Thymus (tissue), 11 donors: ENCODE measurements at regions not wholly inside any gene's neighbourhood (a gene's known extent, or its start where the extent isn't known, plus 50 kb on each side); places are given as distances from the start of the nearest gene placed in this dataset.

ENCODE experiments used
- DNase-seq, 9 donors: peaks; one replicate each; pipeline ENCODE4 v3.0.0-alpha.2; 2013; ENCODE audit warnings: low spot score in 9 of 9, low read depth in 6 of 9, missing footprints in 1 of 9
- H3K27ac ChIP-seq, 2 donors: one replicate each; pipeline ENCODE4 v1.5.1; 2013; ENCODE audit warnings: control low read depth in 1 of 2, low read depth in 1 of 2, low read length in 1 of 2, mild to moderate bottlenecking in 1 of 2, moderate library complexity in 1 of 2
- H3K27me3 ChIP-seq, 2 donors: one replicate each; pipeline ENCODE4 v1.5.1; 2013; ENCODE audit warnings: low read length in 1 of 2; ENCODE audit not compliant: control insufficient read depth in 2 of 2, insufficient read depth in 1 of 2
- H3K36me3 ChIP-seq, 2 donors: one replicate each; pipeline ENCODE4 v1.5.1; 2013; ENCODE audit warnings: low read length in 1 of 2, mild to moderate bottlenecking in 1 of 2, moderate library complexity in 1 of 2; ENCODE audit not compliant: control insufficient read depth in 2 of 2, insufficient read depth in 2 of 2
- H3K4me1 ChIP-seq, 2 donors: one replicate each; pipeline ENCODE4 v1.5.1; 2013; ENCODE audit warnings: low read length in 2 of 2; ENCODE audit not compliant: control insufficient read depth in 2 of 2, insufficient read depth in 2 of 2
- H3K4me3 ChIP-seq, 2 donors: one replicate each; pipeline ENCODE4 v1.5.1; 2013; ENCODE audit warnings: low read length in 2 of 2, control low read depth in 1 of 2, mild to moderate bottlenecking in 1 of 2
- H3K9me3 ChIP-seq, 2 donors: one replicate each; pipeline ENCODE4 v1.5.1; 2013; ENCODE audit warnings: low read length in 1 of 2, mild to moderate bottlenecking in 1 of 2; ENCODE audit not compliant: control insufficient read depth in 2 of 2, insufficient read depth in 1 of 2
- WGBS: extraction: QIAGEN DNeasy Blood & Tissue Kit; methylation state at CpG from one replicate; pipeline ENCODE4 v1.1.7; 2013; 5-methylcytosine and 5-hydroxymethylcytosine counted together
- donor health status: healthy.

- no peak overlapping the region for H3K4me3 ChIP-seq
- no peak overlapping the region for H3K27ac ChIP-seq
- no peaks in the 10 kb centered on the region for H3K27me3 ChIP-seq
- no peak for DNase-seq
- H3K36me3 ChIP-seq: no peaks in the 10 kb centered on the region
- H3K9me3 ChIP-seq: no peaks in the 10 kb centered on the region
- 73% methylated on average over 3 of the region's 3 CpGs for WGBS
- H3K4me1 ChIP-seq: no peaks in the 10 kb centered on the region
Measured at GRCh38 chr5:89246252-89246651, 363.3 kb upstream of the MEF2C start.

- Histone ChIP-seq H3K36me3 (no peaks in the 10 kb centered on the region), H3K27me3 (no peaks in the 10 kb centered on the region), H3K9me3 (no peaks in the 10 kb centered on the region), H3K27ac (no peak overlapping the region), H3K4me3 (no peak overlapping the region), H3K4me1 (no peaks in the 10 kb centered on the region)
- no peak for DNase-seq
- 91% methylated on average over 1 of the region's 1 CpG for whole genome bisulfite sequencing
Measured at GRCh38 chr5:89243611-89244010, 360.6 kb upstream of the MEF2C start.

DNA sequence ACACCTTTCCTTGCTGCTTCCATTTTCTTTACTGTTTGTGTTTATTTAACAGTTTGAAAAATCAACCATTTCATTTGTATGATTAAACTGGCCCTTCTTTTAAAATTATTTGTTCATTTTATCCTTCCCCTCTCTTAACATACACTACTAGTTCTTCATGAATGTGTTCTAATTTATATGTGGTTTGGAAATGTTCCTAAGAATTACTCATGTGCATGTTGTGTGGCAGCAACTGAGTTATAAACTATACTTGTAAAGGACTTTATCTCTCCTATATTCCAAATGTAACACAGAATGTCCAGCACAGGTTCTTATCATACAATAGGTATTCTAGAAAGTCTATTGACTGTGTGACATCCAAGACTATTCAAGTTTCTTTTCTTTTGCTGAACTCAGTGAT is 358.2 kb upstream of the MEF2C start:
- H3K4me1 ChIP-seq: no peaks in the 10 kb centered on the region
- DNase-seq: no peak
- no peak overlapping the region for H3K4me3 ChIP-seq
- no peaks in the 10 kb centered on the region for H3K36me3 ChIP-seq
- no peaks in the 10 kb centered on the region for H3K9me3 ChIP-seq
- no peak overlapping the region for H3K27ac ChIP-seq
- H3K27me3 ChIP-seq: no peaks in the 10 kb centered on the region

- no peaks in the 10 kb centered on the region for H3K4me1 ChIP-seq
- no peak overlapping the region for H3K4me3 ChIP-seq
- H3K9me3 ChIP-seq: no peaks in the 10 kb centered on the region
- no peak overlapping the region for H3K27ac ChIP-seq
- no peaks in the 10 kb centered on the region for H3K36me3 ChIP-seq
- 89% methylated on average over 1 of the region's 1 CpG for WGBS
- no peak for DNase-seq
- no peaks in the 10 kb centered on the region for H3K27me3 ChIP-seq
Measured at GRCh38 chr5:89236900-89237299, 353.9 kb upstream of the MEF2C start.

DNA sequence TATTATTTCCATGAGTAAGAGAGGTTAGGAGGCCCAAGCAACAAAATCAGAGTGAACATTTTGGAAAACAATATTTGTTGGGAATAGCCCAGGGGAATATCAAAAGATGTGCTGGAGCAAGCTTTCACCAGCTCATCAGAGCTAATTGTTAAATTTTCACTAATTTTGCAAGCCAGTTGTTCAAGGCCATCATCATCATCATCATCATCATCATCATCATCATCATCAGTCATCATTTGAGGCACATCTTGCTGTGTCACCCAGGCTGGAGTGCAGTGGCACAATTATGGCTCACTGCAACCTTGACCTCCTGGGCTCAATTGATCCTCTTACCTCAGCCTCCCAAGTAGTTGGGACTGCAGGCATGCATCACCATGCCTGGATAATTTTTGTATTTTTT is 350.5 kb upstream of the MEF2C start:
- H3K4me1 ChIP-seq: no peaks in the 10 kb centered on the region
- H3K27me3 ChIP-seq: no peaks in the 10 kb centered on the region
- H3K4me3 ChIP-seq: no peak overlapping the region
- no peaks in the 10 kb centered on the region for H3K36me3 ChIP-seq
- DNase-seq: no peak
- peaks cover 0 to 7% of the 10 kb centered on the region in 2 donors for H3K9me3 ChIP-seq
- H3K27ac ChIP-seq: no peak overlapping the region

DNA sequence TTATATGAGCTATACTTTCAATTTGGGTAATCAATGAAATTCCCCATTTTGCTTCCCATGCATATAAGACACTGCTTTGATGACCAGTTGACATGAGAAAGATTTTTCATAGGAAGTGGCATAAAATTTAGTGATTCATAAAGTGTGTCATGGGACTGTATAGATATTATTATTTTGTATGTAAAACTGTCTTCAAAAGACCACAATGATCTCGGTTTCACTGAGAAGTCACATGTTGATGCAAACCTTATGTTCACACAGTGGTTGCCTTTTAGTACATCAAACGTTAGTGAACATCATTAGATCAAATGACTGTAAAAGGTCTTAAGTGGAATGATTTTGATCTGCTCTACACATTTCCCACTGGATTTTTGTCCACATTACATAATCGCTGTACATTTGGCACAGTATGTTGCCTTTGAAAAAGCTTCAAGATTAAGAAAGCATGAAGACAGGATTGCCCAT is 349.2 kb upstream of the MEF2C start:
- no peak for DNase-seq
- Histone ChIP-seq H3K4me3 (no peak overlapping the region), H3K4me1 (no peaks in the 10 kb centered on the region), H3K27ac (no peak overlapping the region), H3K36me3 (no peaks in the 10 kb centered on the region), H3K27me3 (no peaks in the 10 kb centered on the region), H3K9me3 (peaks cover 0 to 7% of the 10 kb centered on the region in 2 donors)
- 92% methylated on average over 3 of the region's 3 CpGs for WGBS

DNA sequence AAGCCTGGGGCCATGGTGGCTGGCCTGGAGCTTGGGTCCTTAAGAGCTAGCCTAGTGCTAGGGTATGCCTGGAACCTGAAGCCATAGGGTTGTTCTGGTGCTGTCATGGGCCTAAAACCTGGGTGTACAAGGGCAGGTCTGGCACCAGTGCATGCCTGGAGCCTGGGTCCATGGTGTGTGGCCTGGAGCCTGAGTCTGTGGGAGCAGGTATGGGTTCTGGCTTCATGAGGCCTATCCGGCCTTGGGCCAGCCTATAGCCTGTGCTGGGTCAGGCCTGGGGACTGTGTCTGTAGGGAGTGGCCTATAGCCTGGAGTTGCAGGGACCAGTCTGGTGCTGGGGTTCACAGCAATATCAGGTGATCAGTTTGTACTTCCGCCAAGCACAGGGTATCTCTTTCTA is 347.2 kb upstream of the MEF2C start:
- H3K36me3 ChIP-seq: no peaks in the 10 kb centered on the region
- H3K4me1 ChIP-seq: no peaks in the 10 kb centered on the region
- DNase-seq: no peak
- H3K27ac ChIP-seq: no peak overlapping the region
- H3K9me3 ChIP-seq: peaks cover 0 to 7% of the 10 kb centered on the region in 2 donors
- 97% methylated on average over 2 of the region's 2 CpGs for WGBS
- no peaks in the 10 kb centered on the region for H3K27me3 ChIP-seq
- no peak overlapping the region for H3K4me3 ChIP-seq

- H3K9me3 ChIP-seq: peaks cover 0 to 7% of the 10 kb centered on the region in 2 donors
Measured at GRCh38 chr5:89229331-89230070, 346.5 kb upstream of the MEF2C start.

GRCh38 chr5:89228355-89228754 is 345.4 kb upstream of the MEF2C start:
- Histone ChIP-seq H3K4me1 (no peaks in the 10 kb centered on the region), H3K36me3 (no peaks in the 10 kb centered on the region), H3K27me3 (no peaks in the 10 kb centered on the region), H3K4me3 (no peak overlapping the region), H3K27ac (no peak overlapping the region), H3K9me3 (peaks cover 0 to 7% of the 10 kb centered on the region in 2 donors)
- no peak for DNase-seq
- 98% methylated on average over 1 of the region's 1 CpG for WGBS

More at GRCh38 chr5:89229331-89230070, 346.5 kb upstream of the MEF2C start:
- Histone ChIP-seq H3K27ac (no peak overlapping the region), H3K27me3 (no peaks in the 10 kb centered on the region), H3K4me3 (no peak overlapping the region), H3K36me3 (no peaks in the 10 kb centered on the region), H3K4me1 (no peaks in the 10 kb centered on the region)
- no peak for DNase-seq
- 96% methylated on average over 8 of the region's 8 CpGs for WGBS
